A549 (cell line): ENCODE measurements at regions not wholly inside any gene's neighbourhood (a gene's known extent, or its start where the extent isn't known, plus 50 kb on each side); places are given as distances from the start of the nearest gene placed in this dataset.

Experiments
- ATAC-seq, 2 experiments: fragments of 200-7000 bp in 1 of 2; fragments of >200 bp in 1 of 2; cut with Nextera tagmentation in 1 of 2; cut with Tn5 transposase in 1 of 2; 3 replicates each; pipeline versions ENCODE4 v1.8.0 to v1.9.1; 2018 to 2020; ENCODE audit warnings: mild to moderate bottlenecking in 1 of 2, moderate library complexity in 1 of 2
- CTCF ChIA-PET: fragments of 300-600 bp; sonication (Branson Sonifier 250); formaldehyde crosslinking; extraction: SDS; loops from one replicate; lab custom pipeline; 2021; ENCODE audit warnings: antibody characterized with exemption, inconsistent platforms; lab: Yijun Ruan, JAX
- POLR2A ChIA-PET: fragments of 350-600 bp; formaldehyde crosslinking; extraction: SDS; loops from one replicate; lab custom pipeline; 2021; ENCODE audit warnings: antibody characterized with exemption, inconsistent platforms; lab: Yijun Ruan, JAX
- DNase-seq, 2 experiments: peaks; one replicate each; pipeline versions ENCODE4 v3.0.0 to v3.0.0-alpha.2; 2011 to 2016; ENCODE audit warnings: low read depth in 1 of 2, low spot score in 1 of 2
- FAIRE-seq: peaks from 2 replicates; lab custom pipeline; 2011; peaks lifted over from hg19 to GRCh38; lab: Jason Lieb, UNC
- H3K27ac ChIP-seq, 2 experiments: fragments of >200 bp; sonication (Bioruptor Twin); formaldehyde crosslinking; 3 replicates each; pipeline ENCODE4 v1.5.1; 2016 to 2017
- H3K4me1 ChIP-seq: fragments of >200 bp; sonication (Bioruptor Twin); formaldehyde crosslinking; 3 replicates; pipeline ENCODE4 v1.6.1; 2016
- H3K4me2 ChIP-seq: fragments of >200 bp; sonication (Bioruptor Twin); formaldehyde crosslinking; 3 replicates; pipeline ENCODE4 v1.6.1; 2016
- H3K4me3 ChIP-seq: fragments of >200 bp; sonication (Bioruptor Twin); formaldehyde crosslinking; 3 replicates; pipeline ENCODE4 v1.5.1; 2016
- H3K9me3 ChIP-seq: fragments of >200 bp; sonication (Bioruptor Twin); formaldehyde crosslinking; 3 replicates; pipeline ENCODE4 v1.6.1; 2016
- ATOH8 ChIP-seq: fragments of 250-450 bp; sonication (Bioruptor Pico); IDR thresholded peaks from 2 replicates; pipeline ENCODE4 v1.5.0; 2020; ENCODE audit warnings: low read depth, mild to moderate bottlenecking, moderate library complexity
- CBX8 ChIP-seq: fragments of 200-600 bp; sonication (generic); IDR thresholded peaks from 2 replicates; pipeline ENCODE4 v1.6.1; 2016
- CHD2 ChIP-seq: fragments of 150-350 bp; IDR thresholded peaks from 2 replicates; pipeline ENCODE4 v1.6.1; 2014; ENCODE audit warnings: low read length; ENCODE audit not compliant: partially characterized antibody
- CTCF ChIP-seq: fragments of >200 bp; sonication (Bioruptor Twin); formaldehyde crosslinking; IDR thresholded peaks from 3 replicates; pipeline ENCODE4 v1.5.1; 2016
- EP300 ChIP-seq, 2 experiments: fragments of >200 bp; sonication (Bioruptor Twin); formaldehyde crosslinking; IDR thresholded peaks; 2 replicates in 1 of 2; 3 replicates in 1 of 2; pipeline ENCODE4 v1.6.1; 2016 to 2017
- HOXB13 ChIP-seq: fragments of 250-450 bp; sonication (Bioruptor Pico); IDR thresholded peaks from 2 replicates; pipeline ENCODE4 v1.5.0; 2020; ENCODE audit warnings: low read depth, mild to moderate bottlenecking, moderate library complexity
- JUN ChIP-seq, 2 experiments: fragments of >200 bp; sonication (Bioruptor Twin); formaldehyde crosslinking; IDR thresholded peaks; 2 replicates in 1 of 2; 3 replicates in 1 of 2; pipeline ENCODE4 v1.6.1; 2016 to 2017
- MAFK ChIP-seq: fragments of 450-650 bp; IDR thresholded peaks from 2 replicates; pipeline ENCODE4 v1.6.1; 2014; ENCODE audit not compliant: partially characterized antibody
- NPAS2 ChIP-seq: fragments of 250-450 bp; sonication (Bioruptor Pico); IDR thresholded peaks from 2 replicates; pipeline ENCODE4 v1.8.0; 2022; ENCODE audit warnings: mild to moderate bottlenecking, moderate library complexity, borderline replicate concordance
- PBX3 ChIP-seq: IDR thresholded peaks from 2 replicates; pipeline ENCODE4 v1.6.1; 2012
- RAD21 ChIP-seq, 2 experiments: fragments of >200 bp in 1 of 2; sonication (Bioruptor Twin) in 1 of 2; formaldehyde crosslinking in 1 of 2; IDR thresholded peaks in 1 of 2; conservative IDR thresholded peaks in 1 of 2; 2 replicates in 1 of 2; 3 replicates in 1 of 2; pipeline ENCODE4 v1.6.1; 2012 to 2018; ENCODE audit warnings: inconsistent platforms in 1 of 2
- RCOR1 ChIP-seq: fragments of 150-350 bp; IDR thresholded peaks from 2 replicates; pipeline ENCODE4 v1.6.1; 2014; ENCODE audit warnings: antibody characterized with exemption, low read length, low read depth
- REST ChIP-seq: fragments of 200-600 bp; sonication (generic); IDR thresholded peaks from 2 replicates; pipeline ENCODE4 v1.6.1; 2016; ENCODE audit warnings: antibody characterized with exemption, mild to moderate bottlenecking, moderate library complexity
- TP53 ChIP-seq: fragments of 250-450 bp; sonication (Bioruptor Pico); IDR thresholded peaks from 2 replicates; pipeline ENCODE4 v1.5.0; 2021; ENCODE audit warnings: mild to moderate bottlenecking, moderate library complexity
- ZC3H11A ChIP-seq: fragments of 450-650 bp; IDR thresholded peaks from 2 replicates; pipeline ENCODE4 v1.6.1; 2014; ENCODE audit warnings: antibody characterized with exemption, mild to moderate bottlenecking
- ZFP36 ChIP-seq: fragments of 450-650 bp; IDR thresholded peaks from 2 replicates; pipeline ENCODE4 v1.6.1; 2014; ENCODE audit warnings: borderline replicate concordance; ENCODE audit not compliant: partially characterized antibody
- ZNF302 ChIP-seq: fragments of 250-450 bp; sonication (Bioruptor Pico); IDR thresholded peaks from 2 replicates; pipeline ENCODE4 v1.9.0; 2021; ENCODE audit warnings: inconsistent platforms, mild to moderate bottlenecking, moderate library complexity
- WGBS: methylation state at CpG from one replicate; pipeline ENCODE4 v1.1.6; 2017; ENCODE audit errors: missing lambda C conversion rate; 5-methylcytosine and 5-hydroxymethylcytosine counted together

GRCh38 chr10:60604342-60604741, 173.9 kb upstream of the CDK1 start:
- FAIRE-seq (no peak), ATAC-seq (no peak), DNase-seq (no peak)
- Histone ChIP-seq H3K27ac (no peak overlapping the region), H3K4me3 (no peak overlapping the region), H3K4me1 (no peaks in the 10 kb centered on the region), H3K9me3 (no peaks in the 10 kb centered on the region), H3K4me2 (no peak overlapping the region)
- WGBS: 21% methylated on average over 1 of the region's 1 CpG
- ChIA-PET POLR2A (no interaction called here), CTCF (interaction anchor here (0.8 to 1.6 kb wide), 4 partner anchors 15 to 160 kb away, joined by 3 read pairs; no protein-coding TSS in a partner anchor)
- TF ChIP-seq CHD2 (no peak), ZNF302 (no peak), ZC3H11A (no peak), RCOR1 (no peak), RAD21 (conservative IDR thresholded peaks at IDR 0.05 in 1 of 2, IDR thresholded peaks at IDR 0.05 in 1 of 2) (no peak), ATOH8 (CRISPR knock-in tag) (no peak), CTCF (no peak), CBX8 (no peak), ZFP36 (no peak), PBX3 (no peak), REST (no peak), MAFK (no peak), EP300 (IDR thresholded peaks at IDR 0.05) (no peak), NPAS2 (CRISPR knock-in tag) (no peak)

GRCh38 chr10:60597513-60597912, 180.8 kb upstream of the CDK1 start:
- WGBS: 75% methylated on average over 1 of the region's 1 CpG
- no peaks in the 10 kb centered on the region for H3K9me3 ChIP-seq
- DNase-seq (no peak), FAIRE-seq (no peak)
- H3K4me2 ChIP-seq: no peak overlapping the region
- H3K27ac ChIP-seq: no peak overlapping the region
- TF ChIP-seq JUN (IDR thresholded peaks at IDR 0.05): no peak
- TF ChIP-seq TP53 (CRISPR knock-in tag): no peak
- TF ChIP-seq HOXB13 (CRISPR knock-in tag): no peak
- TF ChIP-seq, all 56 proteins: peak for 0
- Histone ChIP-seq H3K4me3 (no peak overlapping the region), H3K4me1 (0 out of 3 replicates have a peak, but pooled peaks cover 3% of the 10 kb centered on the region)
- ChIA-PET POLR2A (no interaction called here), CTCF (interaction anchor here (0.6 to 1.6 kb wide), 2 partner anchors 23 to 50 kb away, joined by 4 to 5 read pairs; no protein-coding TSS in a partner anchor)
- ATAC-seq: no peak
